Neuron (in vitro differentiated cells): ENCODE measurements at regions not wholly inside any gene's neighbourhood (a gene's known extent, or its start where the extent isn't known, plus 50 kb on each side); places are given as distances from the start of the nearest gene placed in this dataset.
"Not testable (repeated sequence)": the region's sequence is repeated elsewhere in the genome, so short reads cannot be mapped to it uniquely, and the experiment has no call there.

Experiments used
- H2AFZ ChIP-seq: one replicate; pipeline ENCODE4 v1.6.1; 2013; ENCODE audit warnings: low read depth, mild to moderate bottlenecking, inconsistent platforms, low read length, moderate library complexity
- H3K27me3 ChIP-seq: one replicate; pipeline ENCODE4 v1.6.1; 2013; ENCODE audit warnings: low read length; ENCODE audit not compliant: insufficient read depth
- H3K36me3 ChIP-seq: one replicate; pipeline ENCODE4 v1.6.1; 2013; ENCODE audit warnings: low read length; ENCODE audit not compliant: insufficient read depth
- H3K4me1 ChIP-seq: one replicate; pipeline ENCODE4 v1.6.1; 2013; ENCODE audit warnings: low read length; ENCODE audit not compliant: insufficient read depth
- H3K4me3 ChIP-seq: 2 replicates; pipeline ENCODE4 v1.5.1; 2013; ENCODE audit warnings: mild to moderate bottlenecking, low read length, moderate library complexity
- H3K9me3 ChIP-seq: one replicate; pipeline ENCODE4 v1.6.1; 2013; ENCODE audit warnings: low read length

DNA sequence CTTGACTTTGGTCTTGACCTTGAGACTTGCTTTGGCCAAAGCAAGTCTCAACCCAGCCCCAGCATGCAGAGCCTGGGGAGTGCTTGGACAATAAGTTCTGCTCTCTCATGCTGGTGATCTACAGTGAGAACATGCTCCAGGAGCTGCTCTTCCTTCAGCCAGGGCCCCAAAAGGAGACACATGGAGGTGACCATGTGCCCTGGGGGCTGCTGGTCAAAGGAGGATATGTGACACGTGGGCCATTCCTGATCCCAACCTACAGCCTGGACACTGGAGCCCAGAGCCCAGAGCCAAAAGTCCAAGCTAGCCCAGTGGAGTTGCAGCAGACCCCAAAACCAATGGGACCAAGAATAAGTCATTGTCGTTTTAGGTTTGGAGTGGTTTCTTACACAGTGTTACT lies 78.2 kb upstream of the CHST15 start:
- Histone ChIP-seq H3K9me3 (no peaks in the 10 kb centered on the region), H3K4me3 (no peak overlapping the region), H3K4me1 (no peaks in the 10 kb centered on the region)

GRCh38 chr10:124170631-124171030 lies 77.2 kb upstream of the CHST15 start:
- H3K4me1 ChIP-seq = no peaks in the 10 kb centered on the region
- H2AFZ ChIP-seq = no peak overlapping the region
- H3K36me3 ChIP-seq = no peaks in the 10 kb centered on the region
- H3K4me3 ChIP-seq = no peak overlapping the region
- no peaks in the 10 kb centered on the region for H3K9me3 ChIP-seq
- peaks cover 7% of the 10 kb centered on the region for H3K27me3 ChIP-seq

More for the DNA sequence above, 78.2 kb upstream of the CHST15 start:
- no peaks in the 10 kb centered on the region for H3K36me3 ChIP-seq
- no peak overlapping the region for H2AFZ ChIP-seq
- H3K27me3 ChIP-seq = peaks cover 7% of the 10 kb centered on the region

DNA sequence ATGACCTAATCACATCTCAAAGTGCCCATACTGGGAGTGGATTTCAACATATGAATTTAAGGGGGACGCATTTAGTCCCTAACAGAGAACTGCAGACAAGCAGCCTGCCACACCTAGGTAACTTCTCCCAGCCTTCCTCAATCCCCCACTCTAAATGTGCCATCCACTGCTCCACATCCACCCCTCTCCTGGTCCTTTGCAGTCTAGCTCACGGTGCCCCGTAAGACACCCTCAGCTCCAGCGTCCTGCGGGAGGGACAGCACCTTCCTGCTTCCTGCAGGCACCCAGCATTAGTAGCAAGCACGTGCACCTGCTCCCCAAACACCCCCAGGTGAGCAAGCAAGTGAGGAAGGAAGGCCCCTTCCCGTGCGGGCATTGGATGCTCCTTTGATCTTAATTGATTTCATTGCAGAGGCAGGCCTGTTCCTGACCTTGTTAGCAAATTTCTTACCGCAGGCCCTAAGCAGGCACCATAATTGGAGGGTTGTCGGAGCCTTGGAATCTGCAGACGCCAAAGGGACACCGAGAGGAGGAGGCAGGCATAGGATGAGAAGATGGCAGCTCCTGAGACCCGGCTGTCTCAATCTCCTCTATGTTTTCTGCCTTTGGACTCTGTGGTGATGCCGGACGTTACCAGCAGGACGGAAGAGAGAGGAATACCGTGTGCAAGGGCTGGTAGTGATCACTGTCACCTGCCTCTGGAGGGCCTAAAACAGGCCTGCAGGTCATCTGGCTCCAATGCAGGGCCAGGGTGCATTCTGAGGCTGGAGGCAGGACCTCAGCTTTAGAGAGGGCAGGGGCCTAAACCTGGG lies 75.8 kb upstream of the CHST15 start:
- no peaks in the 10 kb centered on the region for H3K4me1 ChIP-seq
- no peak overlapping the region for H2AFZ ChIP-seq
- H3K27me3 ChIP-seq = peaks cover 7% of the 10 kb centered on the region
- no peaks in the 10 kb centered on the region for H3K9me3 ChIP-seq
- no peak overlapping the region for H3K4me3 ChIP-seq
- no peaks in the 10 kb centered on the region for H3K36me3 ChIP-seq

- H3K4me3 ChIP-seq = no peak overlapping the region
- no peaks in the 10 kb centered on the region for H3K36me3 ChIP-seq
- no peaks in the 10 kb centered on the region for H3K4me1 ChIP-seq
- H3K27me3 ChIP-seq = peaks cover 7% of the 10 kb centered on the region
- no peaks in the 10 kb centered on the region for H3K9me3 ChIP-seq
- no peak overlapping the region for H2AFZ ChIP-seq
Observed at GRCh38 chr10:124168581-124168980, 75.2 kb upstream of the CHST15 start.

GRCh38 chr10:124167925-124168324 lies 74.5 kb upstream of the CHST15 start:
- H3K9me3 ChIP-seq, H3K27me3 ChIP-seq, H3K4me3 ChIP-seq, H2AFZ ChIP-seq, H3K36me3 ChIP-seq, H3K4me1 ChIP-seq: not testable (repeated sequence)

- no peak overlapping the region for H3K4me3 ChIP-seq
- H3K9me3 ChIP-seq = no peaks in the 10 kb centered on the region
- no peak overlapping the region for H2AFZ ChIP-seq
- no peaks in the 10 kb centered on the region for H3K36me3 ChIP-seq
- H3K27me3 ChIP-seq = no peaks in the 10 kb centered on the region
- no peaks in the 10 kb centered on the region for H3K4me1 ChIP-seq
Observed at GRCh38 chr10:124166431-124167125, 73.2 kb upstream of the CHST15 start.

GRCh38 chr10:124165827-124166226 lies 72.4 kb upstream of the CHST15 start:
- no peaks in the 10 kb centered on the region for H3K27me3 ChIP-seq
- H3K36me3 ChIP-seq = no peaks in the 10 kb centered on the region
- H3K9me3 ChIP-seq = no peaks in the 10 kb centered on the region
- no peak overlapping the region for H2AFZ ChIP-seq
- H3K4me3 ChIP-seq = no peak overlapping the region
- H3K4me1 ChIP-seq = no peaks in the 10 kb centered on the region

GRCh38 chr10:124165311-124165710 lies 71.9 kb upstream of the CHST15 start:
- H3K4me1 ChIP-seq = no peaks in the 10 kb centered on the region
- no peak overlapping the region for H3K4me3 ChIP-seq
- H3K36me3 ChIP-seq = no peaks in the 10 kb centered on the region
- no peaks in the 10 kb centered on the region for H3K27me3 ChIP-seq
- H3K9me3 ChIP-seq = no peaks in the 10 kb centered on the region
- H2AFZ ChIP-seq = no peak overlapping the region

DNA sequence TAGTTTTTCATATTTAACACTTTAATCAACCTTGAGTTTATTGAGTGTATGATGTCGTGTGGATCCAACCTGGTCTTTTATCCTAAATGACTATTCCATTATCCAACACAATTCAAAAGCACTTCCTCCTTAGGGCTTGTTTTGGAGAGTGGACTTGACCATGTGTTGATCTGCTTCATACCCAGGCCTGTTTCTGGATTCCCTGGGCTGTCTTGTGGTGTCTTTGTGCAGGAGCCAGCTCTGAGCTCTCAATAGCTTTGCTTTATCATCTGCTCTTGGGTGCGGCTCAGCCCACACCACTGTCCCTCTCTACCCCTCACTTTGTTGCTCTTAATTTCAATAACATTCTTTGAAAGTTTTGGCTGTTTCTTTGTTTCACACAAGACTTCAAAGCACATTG lies 70.9 kb upstream of the CHST15 start:
- no peaks in the 10 kb centered on the region for H3K27me3 ChIP-seq
- H3K9me3 ChIP-seq = no peaks in the 10 kb centered on the region
- H3K4me1 ChIP-seq = no peaks in the 10 kb centered on the region
- H3K4me3 ChIP-seq = no peak overlapping the region
- H3K36me3 ChIP-seq = no peaks in the 10 kb centered on the region
- H2AFZ ChIP-seq = no peak overlapping the region

DNA sequence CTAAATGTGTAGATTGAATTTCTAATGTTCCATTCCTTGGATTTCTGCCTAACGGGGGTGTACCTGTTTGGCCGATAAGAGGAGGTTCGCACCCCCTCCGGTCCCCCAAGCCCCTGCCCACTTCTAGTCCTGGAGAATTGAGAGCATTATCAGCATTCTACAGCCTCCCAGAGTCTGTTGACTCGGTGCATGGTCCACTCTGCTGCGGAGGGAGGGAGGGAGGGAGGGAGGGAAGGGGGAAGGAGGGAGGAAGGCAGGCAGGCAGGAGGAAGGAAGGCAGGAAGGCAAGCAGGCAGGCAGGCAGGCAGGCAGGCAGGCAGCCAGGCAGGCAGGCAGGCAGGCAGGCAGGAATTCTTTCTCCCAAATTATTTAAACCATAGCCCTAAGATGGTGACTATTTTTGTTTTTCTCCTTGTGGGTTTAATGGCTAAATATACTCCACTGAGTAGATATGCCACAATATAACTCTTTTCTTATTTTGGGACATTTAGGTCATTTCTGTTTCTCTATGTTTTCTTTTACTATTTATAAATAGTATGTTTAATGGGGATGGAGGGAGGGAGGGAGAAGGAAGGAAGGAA lies 69.5 kb upstream of the CHST15 start:
- H3K4me1 ChIP-seq = no peaks in the 10 kb centered on the region
- H3K9me3 ChIP-seq = no peaks in the 10 kb centered on the region
- H3K36me3 ChIP-seq = no peaks in the 10 kb centered on the region
- no peak overlapping the region for H2AFZ ChIP-seq
- H3K27me3 ChIP-seq = no peaks in the 10 kb centered on the region
- H3K4me3 ChIP-seq = no peak overlapping the region

GRCh38 chr10:124162136-124162535 lies 68.7 kb upstream of the CHST15 start:
- H3K4me1 ChIP-seq = no peaks in the 10 kb centered on the region
- no peaks in the 10 kb centered on the region for H3K9me3 ChIP-seq
- H3K36me3 ChIP-seq = no peaks in the 10 kb centered on the region

DNA sequence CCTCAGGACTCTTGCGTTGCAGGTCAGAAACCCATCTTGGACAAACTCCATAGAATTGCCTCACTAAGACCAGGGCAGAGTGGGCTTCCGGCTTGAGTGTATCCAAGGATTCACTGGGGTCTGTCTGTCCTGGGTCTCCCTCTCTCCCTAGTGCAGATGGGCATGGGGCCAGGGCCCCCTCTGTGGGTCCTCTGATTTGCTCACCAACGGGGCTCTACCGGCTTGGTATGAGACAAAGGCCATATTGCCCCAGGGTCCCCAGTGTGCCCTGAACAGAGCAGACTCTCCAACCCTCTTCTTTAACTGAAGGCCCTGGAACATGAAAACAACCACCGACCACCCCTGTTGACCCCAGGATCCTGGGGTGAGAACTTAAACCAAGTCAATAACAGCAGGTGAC lies 68.2 kb upstream of the CHST15 start:
- H3K36me3 ChIP-seq = no peaks in the 10 kb centered on the region
- H3K9me3 ChIP-seq = no peaks in the 10 kb centered on the region
- H2AFZ ChIP-seq = no peak overlapping the region
- H3K4me1 ChIP-seq = no peaks in the 10 kb centered on the region
- H3K4me3 ChIP-seq = no peak overlapping the region
- H3K27me3 ChIP-seq = no peaks in the 10 kb centered on the region

More at GRCh38 chr10:124162136-124162535, 68.7 kb upstream of the CHST15 start:
- H2AFZ ChIP-seq = no peak overlapping the region
- no peak overlapping the region for H3K4me3 ChIP-seq
- H3K27me3 ChIP-seq = no peaks in the 10 kb centered on the region

DNA sequence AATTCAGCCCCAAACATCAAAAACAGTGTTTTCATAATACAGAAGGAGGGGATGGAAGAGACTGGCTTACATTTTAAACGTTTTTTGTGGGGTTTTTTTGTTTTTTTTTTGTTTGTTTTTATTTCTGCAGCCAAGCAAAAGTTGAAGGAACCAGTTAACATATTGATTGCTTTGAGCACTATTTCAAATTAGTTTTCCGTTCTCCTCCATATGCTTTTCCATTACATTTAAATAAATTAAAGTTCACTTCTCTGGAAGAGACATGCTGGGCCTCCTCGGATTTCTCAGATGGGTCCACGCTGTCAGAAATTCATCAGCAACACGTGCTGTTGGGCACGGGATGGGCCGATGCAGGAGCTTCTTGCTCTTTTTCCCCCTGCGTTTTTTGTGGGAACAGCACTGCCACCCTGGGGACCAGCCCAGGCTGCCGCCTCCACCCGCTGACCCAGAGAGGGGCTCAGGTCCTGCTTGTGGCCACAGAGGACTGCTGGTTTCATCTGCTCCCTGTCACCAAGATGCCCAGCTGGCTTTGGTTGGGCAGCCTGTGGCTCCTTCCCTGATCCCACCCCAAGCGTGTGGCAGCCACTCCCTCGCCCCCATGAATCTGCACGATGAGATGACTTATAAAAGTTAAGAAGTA lies 67.7 kb upstream of the CHST15 start:
- Histone ChIP-seq H3K4me3 (no peak overlapping the region), H3K36me3 (no peaks in the 10 kb centered on the region), H3K4me1 (peaks cover 2% of the 10 kb centered on the region), H3K27me3 (no peaks in the 10 kb centered on the region), H3K9me3 (no peaks in the 10 kb centered on the region), H2AFZ (no peak overlapping the region)
